Lung microvascular endothelial cell (primary cell): ENCODE measurements at regions not wholly inside any gene's neighbourhood (a gene's known extent, or its start where the extent isn't known, plus 50 kb on each side); places are given as distances from the start of the nearest gene placed in this dataset.

Experiments
- DNase-seq, 2 donors: peaks; one replicate each; pipeline versions ENCODE4 v3.0.0 to v3.0.0-alpha.2; 2010; ENCODE audit warnings: low read depth in 2 of 2

GRCh38 chr1:38117444-38117887 lies 70.9 kb upstream of the POU3F1 start:
- no peak for DNase-seq

GRCh38 chr1:38115682-38116202 lies 69.1 kb upstream of the POU3F1 start:
- no peak for DNase-seq

DNA sequence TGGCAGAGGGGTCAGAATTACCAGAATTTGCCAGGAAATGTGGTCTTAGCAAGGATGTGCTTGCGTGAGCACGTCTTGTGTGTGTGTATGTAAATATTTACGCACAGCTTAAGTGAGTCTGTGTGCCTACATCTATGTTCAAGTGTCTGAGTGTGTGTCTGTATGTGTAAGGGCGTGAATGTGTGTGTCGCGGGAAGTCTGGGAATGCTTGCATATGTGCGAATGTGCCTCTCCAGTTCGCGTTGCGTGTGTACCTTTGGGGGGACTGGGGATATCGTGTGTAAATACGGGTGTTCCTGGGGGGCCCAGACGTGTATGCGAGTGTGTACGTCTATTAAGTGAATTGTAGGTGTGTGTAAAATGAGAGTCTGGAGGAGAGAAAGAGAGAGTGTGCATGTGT lies 68.6 kb upstream of the POU3F1 start:
- DNase-seq, result no peak

DNA sequence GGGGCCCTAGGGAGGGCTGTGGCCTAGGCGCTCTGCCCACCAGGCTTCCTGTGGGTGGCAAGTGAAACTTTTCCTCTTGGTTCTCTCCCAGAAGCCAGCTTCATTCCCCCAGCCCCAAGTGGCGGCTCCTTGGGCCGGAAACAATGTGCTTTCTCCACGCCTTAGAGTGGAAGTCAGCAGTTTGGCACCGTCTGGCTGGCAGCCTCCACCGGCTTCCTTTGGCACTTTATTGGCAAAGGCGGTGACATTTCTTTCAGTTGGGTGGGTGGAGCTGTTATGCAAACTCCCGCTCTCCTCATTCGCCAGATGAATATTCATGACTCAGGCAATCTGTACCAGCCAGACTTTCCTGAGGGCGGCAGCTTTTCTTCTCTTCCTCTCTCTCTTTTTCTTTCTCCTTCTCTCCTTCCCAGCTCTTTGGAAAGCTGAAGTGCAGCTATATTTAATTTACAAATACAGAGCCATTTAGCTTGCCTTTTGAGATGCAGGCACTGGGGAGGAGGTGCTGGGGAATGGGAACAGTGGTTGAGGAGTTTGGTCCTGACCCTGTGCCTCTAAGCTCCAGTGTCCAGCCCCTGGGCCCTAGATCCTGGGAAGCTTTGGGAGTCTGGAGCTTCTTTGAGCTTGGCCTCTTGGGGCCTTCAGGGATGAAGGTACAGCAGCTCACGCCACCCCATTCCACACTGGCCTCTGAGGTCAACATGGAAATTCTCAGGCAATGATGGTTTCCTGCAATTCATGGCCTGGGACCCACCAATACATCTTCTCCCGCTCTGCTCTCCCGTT lies 67.8 kb upstream of the POU3F1 start:
- DNase-seq, result peak in 1 of 2 donors; percentile 18

GRCh38 chr1:38113159-38113666 lies 66.6 kb upstream of the POU3F1 start:
- no peak for DNase-seq

GRCh38 chr1:38111589-38111988 lies 65.0 kb upstream of the POU3F1 start:
- DNase-seq, result no peak

GRCh38 chr1:38105267-38105666 lies 58.7 kb upstream of the POU3F1 start:
- no peak for DNase-seq

DNA sequence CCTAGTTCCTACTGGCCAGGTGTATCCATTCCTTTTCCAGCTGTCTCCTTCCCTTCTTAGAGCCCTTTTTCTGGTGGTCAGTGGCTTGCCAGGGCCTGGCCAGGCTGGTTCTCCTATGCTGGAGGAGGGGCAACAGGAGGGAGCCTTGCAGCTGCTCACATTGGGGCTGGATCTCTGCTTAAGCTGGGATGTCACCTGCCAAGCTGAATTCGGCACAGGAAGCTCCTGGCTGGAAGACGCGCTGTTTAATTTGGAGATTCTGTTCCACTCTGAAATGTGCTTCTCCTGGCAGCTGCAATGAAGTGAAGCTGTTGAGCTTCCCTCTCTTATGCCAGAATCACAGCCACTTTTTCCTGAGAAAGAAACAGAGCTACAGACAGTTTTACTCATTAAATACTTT lies 56.0 kb upstream of the POU3F1 start:
- DNase-seq, result no peak

DNA sequence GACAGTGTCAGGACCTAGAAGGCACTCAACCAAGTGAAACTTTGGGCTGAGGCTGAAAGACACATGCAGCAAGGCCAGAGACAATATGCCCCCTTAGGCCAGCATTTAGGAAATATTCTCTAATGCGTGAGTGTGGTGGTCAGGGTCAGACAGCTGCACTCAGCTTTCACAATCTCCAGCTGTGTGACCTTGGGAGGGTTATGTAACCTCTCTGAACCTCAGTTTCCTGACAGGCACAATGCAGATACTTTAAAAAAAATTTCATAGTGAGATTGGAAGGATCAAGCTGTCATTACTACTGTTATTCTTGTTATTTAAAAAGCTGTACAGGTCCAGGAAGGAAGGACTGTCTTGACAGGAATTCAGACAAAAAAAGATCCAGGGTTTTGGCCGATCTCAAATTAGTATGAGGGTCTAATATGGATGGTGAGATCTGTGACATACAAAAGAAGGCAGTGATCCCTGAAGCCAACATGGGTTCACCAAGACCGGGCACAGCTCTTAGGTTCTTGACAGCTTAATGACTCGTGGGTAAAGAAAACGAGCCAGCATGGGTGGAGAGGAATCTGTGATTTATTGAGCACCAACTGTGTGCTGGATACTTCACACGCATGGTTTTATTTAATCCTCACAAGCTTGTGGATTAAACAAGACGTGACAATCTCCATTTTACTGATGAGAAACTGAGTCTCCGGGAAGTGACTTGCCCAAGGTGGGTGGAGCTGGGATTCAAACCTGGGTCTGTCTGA lies 54.6 kb upstream of the POU3F1 start:
- peak in 1 of 2 donors; percentile 28 for DNase-seq

GRCh38 chr1:38098101-38098847 lies 51.7 kb upstream of the POU3F1 start:
- no peak for DNase-seq

DNA sequence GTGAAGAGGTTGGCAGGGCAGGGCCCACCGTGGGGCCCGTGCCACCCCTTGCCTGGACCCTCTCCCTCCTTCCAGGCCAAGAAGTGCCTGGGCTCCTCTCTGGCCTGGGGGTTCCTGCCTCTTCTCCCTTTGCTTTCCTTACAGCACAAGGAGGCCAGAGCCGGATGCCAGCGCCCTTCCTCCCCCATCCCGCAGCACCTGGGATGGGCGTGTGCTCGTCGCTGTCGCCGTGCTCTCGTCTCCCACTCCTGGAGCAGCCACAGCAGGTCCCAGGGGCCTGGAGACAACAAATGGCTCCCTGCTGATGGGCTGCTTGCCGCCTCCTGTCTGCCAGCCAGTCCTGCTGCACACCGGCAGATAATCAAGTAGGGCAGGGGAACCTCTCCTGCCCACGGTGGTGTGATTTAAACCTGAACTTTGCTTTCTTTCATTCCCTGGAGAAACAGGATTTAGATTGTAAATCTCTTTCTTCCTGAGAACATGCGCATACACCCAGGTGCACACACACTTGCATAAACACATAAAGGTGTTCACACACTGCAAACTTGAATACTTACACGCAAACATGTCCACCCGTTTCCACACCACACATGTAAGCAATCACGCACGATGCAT lies 50.8 kb upstream of the POU3F1 start:
- no peak for DNase-seq
